GM19372 (cell line): ENCODE measurements at regions not wholly inside any gene's neighbourhood (a gene's known extent, or its start where the extent isn't known, plus 50 kb on each side); places are given as distances from the start of the nearest gene placed in this dataset.

Experiments
- ATAC-seq: cut with Tn5 transposase; IDR thresholded peaks from one replicate; pipeline ENCODE4 v1.9.1; 2021; ENCODE audit warnings: mild to moderate bottlenecking, low read depth, moderate library complexity; ENCODE audit not compliant: unreplicated experiment

- ATAC-seq, result no peak
Measured at GRCh38 chr1:165075725-165076370, 280.7 kb downstream of the LMX1A start.

- no peak for ATAC-seq
Measured at GRCh38 chr1:165073185-165074007, 283.1 kb downstream of the LMX1A start.

GRCh38 chr1:165070675-165071074 is 285.8 kb downstream of the LMX1A start:
- no peak for ATAC-seq

GRCh38 chr1:165069829-165070228 is 286.7 kb downstream of the LMX1A start:
- ATAC-seq, result no peak

- ATAC-seq, result no peak
Measured at GRCh38 chr1:165068741-165069140, 287.8 kb downstream of the LMX1A start.

GRCh38 chr1:165067829-165068228 is 288.7 kb downstream of the LMX1A start:
- no peak for ATAC-seq

- ATAC-seq, result no peak
Measured at GRCh38 chr1:165063181-165063965, 293.1 kb downstream of the LMX1A start.

- no peak for ATAC-seq
Measured at GRCh38 chr1:165062346-165062745, 294.2 kb downstream of the LMX1A start.

- ATAC-seq, result no peak
Measured at GRCh38 chr1:165060285-165060793, 296.2 kb downstream of the LMX1A start.

GRCh38 chr1:165057956-165058355 is 298.6 kb downstream of the LMX1A start:
- no peak for ATAC-seq

GRCh38 chr1:165056914-165057313 is 299.6 kb downstream of the LMX1A start:
- no peak for ATAC-seq

GRCh38 chr1:165055581-165055980 is 300.9 kb downstream of the LMX1A start:
- ATAC-seq, result no peak

GRCh38 chr1:165054627-165055026 is 301.9 kb downstream of the LMX1A start:
- ATAC-seq, result no peak

- ATAC-seq, result no peak
Measured at GRCh38 chr1:165053351-165053750, 303.2 kb downstream of the LMX1A start.

GRCh38 chr1:165052936-165053335 is 303.6 kb downstream of the LMX1A start:
- ATAC-seq, result no peak

- ATAC-seq, result no peak
Measured at GRCh38 chr1:165052431-165052830, 304.1 kb downstream of the LMX1A start.

- no peak for ATAC-seq
Measured at GRCh38 chr1:165050246-165050645, 306.3 kb downstream of the LMX1A start.

GRCh38 chr1:165047994-165048393 is 308.5 kb downstream of the LMX1A start:
- ATAC-seq, result no peak

- no peak for ATAC-seq
Measured at GRCh38 chr1:165045902-165046301, 310.6 kb downstream of the LMX1A start.

GRCh38 chr1:165040641-165041040 is 315.9 kb downstream of the LMX1A start:
- ATAC-seq, result no peak

- no peak for ATAC-seq
Measured at GRCh38 chr1:165039996-165040395, 316.5 kb downstream of the LMX1A start.
